ENCODE measurements at regions not wholly inside any gene's neighbourhood (a gene's known extent, or its start where the extent isn't known, plus 50 kb on each side); places are given as distances from the start of the nearest gene placed in this dataset.

- H3K27me3 ChIP-seq (ENCODE audit: low read length): no peaks in the 10 kb centered on the region
- TF ChIP-seq EZH2phosphoT487 (conservative IDR thresholded peaks at IDR 0.05; ENCODE audit: low read length) (no peak), CTCF (IDR thresholded peaks at IDR 0.05; ENCODE audit: insufficient read depth, low read length, poor library complexity, severe bottlenecking) (no peak)
- H3K79me2 ChIP-seq (ENCODE audit: insufficient read depth, low read length): no peaks in the 10 kb centered on the region
- H3K4me2 ChIP-seq (ENCODE audit: low read depth, low read length, poor library complexity, severe bottlenecking): no peak overlapping the region
- H3F3A ChIP-seq (ENCODE audit: insufficient read depth): no peaks in the 10 kb centered on the region
- H3K9me2 ChIP-seq (replicated peaks; ENCODE audit: insufficient read depth, low read length): no peaks in the 10 kb centered on the region
- H2AFZ ChIP-seq (ENCODE audit: low read depth, low read length, severe bottlenecking): no peak overlapping the region
- no peaks in the 10 kb centered on the region for H4K20me1 ChIP-seq (ENCODE audit: low read depth, low read length)
- H3K27ac ChIP-seq (ENCODE audit: low read depth, low read length): no peak overlapping the region
- no peak overlapping the region for H3K9ac ChIP-seq (ENCODE audit: low read length)
- H3K9me3 ChIP-seq (ENCODE audit: insufficient read depth, low read length): no peaks in the 10 kb centered on the region
- H3K4me3 ChIP-seq (ENCODE audit: insufficient read depth, low read length, poor library complexity, severe bottlenecking): no peak overlapping the region
- H3K36me3 ChIP-seq (ENCODE audit: low read length): no peaks in the 10 kb centered on the region
These were observed 487.6 kb upstream of the CAMK1G start for GRCh38 chr1:209095627-209096595.

GRCh38 chr1:209100460-209100859, 483.1 kb upstream of the CAMK1G start:
- H2AFZ ChIP-seq (ENCODE audit: low read depth, low read length, severe bottlenecking): no peak overlapping the region
- no peak overlapping the region for H3K4me3 ChIP-seq (ENCODE audit: insufficient read depth, low read length, poor library complexity, severe bottlenecking)
- no peaks in the 10 kb centered on the region for H3F3A ChIP-seq (ENCODE audit: insufficient read depth)
- H3K9ac ChIP-seq (ENCODE audit: low read length): no peak overlapping the region
- no peaks in the 10 kb centered on the region for H3K36me3 ChIP-seq (ENCODE audit: low read length)
- no peak overlapping the region for H3K27ac ChIP-seq (ENCODE audit: low read depth, low read length)
- no peaks in the 10 kb centered on the region for H3K27me3 ChIP-seq (ENCODE audit: low read length)
- H3K9me2 ChIP-seq (replicated peaks; ENCODE audit: insufficient read depth, low read length): no peaks in the 10 kb centered on the region
- no peaks in the 10 kb centered on the region for H4K20me1 ChIP-seq (ENCODE audit: low read depth, low read length)
- H3K9me3 ChIP-seq (ENCODE audit: insufficient read depth, low read length): no peaks in the 10 kb centered on the region
- H3K4me2 ChIP-seq (ENCODE audit: low read depth, low read length, poor library complexity, severe bottlenecking): no peak overlapping the region
- no peaks in the 10 kb centered on the region for H3K79me2 ChIP-seq (ENCODE audit: insufficient read depth, low read length)
- TF ChIP-seq CTCF (IDR thresholded peaks at IDR 0.05; ENCODE audit: insufficient read depth, low read length, poor library complexity, severe bottlenecking) (no peak), EZH2phosphoT487 (conservative IDR thresholded peaks at IDR 0.05; ENCODE audit: low read length) (no peak)

- no peaks in the 10 kb centered on the region for H3K36me3 ChIP-seq (ENCODE audit: low read length)
- H3K4me2 ChIP-seq (ENCODE audit: low read depth, low read length, poor library complexity, severe bottlenecking): no peak overlapping the region
- no peak overlapping the region for H3K4me3 ChIP-seq (ENCODE audit: insufficient read depth, low read length, poor library complexity, severe bottlenecking)
- H3F3A ChIP-seq (ENCODE audit: insufficient read depth): no peaks in the 10 kb centered on the region
- H2AFZ ChIP-seq (ENCODE audit: low read depth, low read length, severe bottlenecking): no peak overlapping the region
- no peak for TF ChIP-seq EZH2phosphoT487 (conservative IDR thresholded peaks at IDR 0.05; ENCODE audit: low read length)
- TF ChIP-seq CTCF (IDR thresholded peaks at IDR 0.05; ENCODE audit: insufficient read depth, low read length, poor library complexity, severe bottlenecking): no peak
- no peaks in the 10 kb centered on the region for H3K27me3 ChIP-seq (ENCODE audit: low read length)
- H3K27ac ChIP-seq (ENCODE audit: low read depth, low read length): no peak overlapping the region
- no peaks in the 10 kb centered on the region for H4K20me1 ChIP-seq (ENCODE audit: low read depth, low read length)
- no peaks in the 10 kb centered on the region for H3K9me2 ChIP-seq (replicated peaks; ENCODE audit: insufficient read depth, low read length)
- H3K79me2 ChIP-seq (ENCODE audit: insufficient read depth, low read length): no peaks in the 10 kb centered on the region
- H3K9ac ChIP-seq (ENCODE audit: low read length): no peak overlapping the region
- H3K9me3 ChIP-seq (ENCODE audit: insufficient read depth, low read length): no peaks in the 10 kb centered on the region
These were observed 482.4 kb upstream of the CAMK1G start for GRCh38 chr1:209101106-209101505.

Measured in SU-DHL-6 (cell line).